Osteoblast (primary cell): ENCODE measurements at regions not wholly inside any gene's neighbourhood (a gene's known extent, or its start where the extent isn't known, plus 50 kb on each side); places are given as distances from the start of the nearest gene placed in this dataset.
"Not testable (repeated sequence)": the region's sequence is repeated elsewhere in the genome, so short reads cannot be mapped to it uniquely, and the experiment has no call there.

Source experiments
- DNase-seq: peaks from one replicate; pipeline ENCODE4 v3.0.0; 2011; ENCODE audit warnings: low spot score, mixed read lengths; ENCODE audit not compliant: insufficient read length; ENCODE audit errors: missing footprints
- H2AFZ ChIP-seq: 2 replicates; pipeline ENCODE4 v1.6.0; 2011; ENCODE audit warnings: mild to moderate bottlenecking, low read length
- H3K27ac ChIP-seq: 2 replicates; pipeline ENCODE4 v1.5.1; 2011; ENCODE audit warnings: mild to moderate bottlenecking, low read depth, low read length, moderate library complexity
- H3K27me3 ChIP-seq: 2 replicates; pipeline ENCODE4 v1.6.0; 2012; ENCODE audit warnings: mild to moderate bottlenecking, control low read depth, inconsistent platforms, low read length, moderate library complexity; ENCODE audit not compliant: insufficient read depth
- H3K36me3 ChIP-seq: 2 replicates; pipeline ENCODE4 v1.5.1; 2011; ENCODE audit warnings: mild to moderate bottlenecking, low read length, control low read depth, moderate library complexity; ENCODE audit not compliant: insufficient read depth
- H3K4me1 ChIP-seq: 2 replicates; pipeline ENCODE4 v1.5.1; 2011; ENCODE audit warnings: mild to moderate bottlenecking, low read length, control low read depth, moderate library complexity; ENCODE audit not compliant: insufficient read depth
- H3K4me2 ChIP-seq: 2 replicates; pipeline ENCODE4 v1.6.0; 2011; ENCODE audit warnings: mild to moderate bottlenecking, low read length; ENCODE audit not compliant: insufficient read depth
- H3K4me3 ChIP-seq: fragments of 200-600 bp; sonication (generic); 3 replicates; pipeline ENCODE4 v1.5.1; 2012; ENCODE audit warnings: mild to moderate bottlenecking, low read length, inconsistent platforms; ENCODE audit not compliant: insufficient read depth
- H3K79me2 ChIP-seq: 2 replicates; pipeline ENCODE4 v1.6.0; 2012; ENCODE audit warnings: mild to moderate bottlenecking, low read length, control low read depth, inconsistent platforms; ENCODE audit not compliant: insufficient read depth
- H3K9me3 ChIP-seq: 2 replicates; pipeline ENCODE4 v1.5.1; 2011; ENCODE audit warnings: low read depth, low read length, control low read depth
- H4K20me1 ChIP-seq: 2 replicates; pipeline ENCODE4 v1.6.0; 2012; ENCODE audit warnings: mild to moderate bottlenecking, low read length, control low read depth; ENCODE audit not compliant: insufficient read depth
- CTCF ChIP-seq: IDR thresholded peaks from 2 replicates; pipeline ENCODE4 v1.5.1; 2011; ENCODE audit warnings: mild to moderate bottlenecking, low read depth, low read length, moderate library complexity; ENCODE audit errors: extremely low read depth

DNA sequence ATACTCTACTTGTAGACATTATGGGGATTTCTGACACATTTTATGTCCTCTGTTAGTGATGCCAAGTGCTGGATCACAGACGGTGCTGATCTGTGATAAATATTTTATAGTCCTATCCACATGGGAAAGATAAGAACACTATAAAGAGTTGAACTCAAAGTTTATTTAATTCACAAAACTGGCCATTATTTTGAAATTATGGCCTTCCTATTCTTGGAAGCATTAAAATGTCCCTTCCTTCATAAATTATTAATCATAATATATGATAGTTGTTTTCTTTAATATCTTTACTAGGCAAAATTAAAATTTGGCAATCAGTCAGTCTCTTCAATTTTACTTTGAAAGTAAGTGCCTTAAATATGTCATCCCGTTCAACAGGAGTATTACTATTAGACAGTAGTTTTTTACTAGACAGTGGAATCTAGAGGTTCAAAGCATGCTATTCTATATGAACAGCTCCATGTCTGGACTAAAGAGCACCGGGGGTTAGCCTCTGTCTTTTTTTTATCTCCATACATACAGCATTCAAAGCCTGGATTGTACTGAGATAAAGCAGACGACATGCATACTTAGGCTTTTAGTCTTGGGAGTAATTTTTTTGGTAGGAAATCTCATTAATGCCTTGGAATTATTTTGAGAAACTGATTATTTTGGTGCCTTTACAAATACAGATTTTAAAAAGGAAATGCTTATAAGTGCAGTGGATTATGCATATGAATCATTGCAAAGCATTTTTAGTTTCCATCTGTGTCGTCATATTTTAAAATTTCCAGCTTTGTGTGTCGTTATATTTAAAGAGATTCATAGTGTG is 306.1 kb upstream of the RGS6 start:
- Histone ChIP-seq H3K36me3 (peaks cover 43% of the 10 kb centered on the region), H3K27ac (peak overlapping the region; percentile 42), H3K4me2 (peak overlapping the region; percentile 31), H2AFZ (no peak overlapping the region), H4K20me1 (no peaks in the 10 kb centered on the region), H3K9me3 (no peaks in the 10 kb centered on the region), H3K79me2 (peaks cover 43% of the 10 kb centered on the region), H3K4me1 (peaks cover 32% of the 10 kb centered on the region), H3K4me3 (no peak overlapping the region), H3K27me3 (no peaks in the 10 kb centered on the region)
- no peak for TF ChIP-seq CTCF
- DNase-seq = peak; percentile 26

DNA sequence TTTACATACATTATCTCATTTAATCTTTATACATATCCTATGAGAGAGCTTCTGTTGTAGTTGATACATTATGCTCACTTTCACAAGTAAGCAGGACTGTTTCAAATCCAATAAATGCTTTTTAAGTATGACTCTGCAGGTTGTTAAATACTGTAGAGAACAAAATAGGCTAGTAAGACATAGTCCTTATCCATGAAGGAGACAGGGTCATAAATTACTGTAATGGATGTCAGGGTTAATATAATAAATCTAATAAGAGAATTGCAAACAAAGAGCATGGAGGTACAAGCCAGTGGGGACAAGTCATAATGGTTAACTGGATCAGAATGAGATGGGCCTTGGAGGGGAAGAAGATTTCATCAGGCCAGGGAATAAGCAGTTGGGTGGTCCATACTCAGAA is 303.8 kb upstream of the RGS6 start:
- Histone ChIP-seq H3K4me2 (no peak overlapping the region), H3K27ac (no peak overlapping the region), H4K20me1 (no peaks in the 10 kb centered on the region), H3K36me3 (peaks cover 46% of the 10 kb centered on the region), H3K79me2 (peaks cover 48% of the 10 kb centered on the region), H3K27me3 (no peaks in the 10 kb centered on the region), H3K9me3 (no peaks in the 10 kb centered on the region), H3K4me1 (peaks cover 18% of the 10 kb centered on the region), H3K4me3 (no peak overlapping the region), H2AFZ (no peak overlapping the region)
- no peak for DNase-seq
- no peak for TF ChIP-seq CTCF

DNA sequence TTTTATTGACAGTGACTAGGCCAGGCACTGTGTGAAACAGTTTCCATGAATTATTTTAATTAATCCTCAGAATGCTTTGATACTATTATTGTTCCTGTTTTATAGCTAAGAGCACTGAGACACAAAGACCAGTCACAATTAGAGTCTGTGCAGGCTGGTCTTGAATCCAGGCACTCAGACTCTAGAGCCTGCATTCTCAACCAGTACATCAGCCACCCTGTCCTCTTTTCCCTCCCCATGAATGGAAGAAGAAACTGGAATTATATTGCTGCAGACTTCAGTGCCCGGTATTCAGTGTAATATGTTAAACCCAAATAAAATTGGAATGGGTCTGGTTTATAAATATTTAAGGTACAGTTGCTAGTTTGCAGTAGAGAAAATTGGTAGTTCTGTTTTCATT is 303.0 kb upstream of the RGS6 start:
- peak overlapping the region; percentile 35 for H3K27ac ChIP-seq
- H3K4me1 ChIP-seq = peaks cover 18% of the 10 kb centered on the region
- H3K9me3 ChIP-seq = no peaks in the 10 kb centered on the region
- peaks cover 44% of the 10 kb centered on the region for H3K79me2 ChIP-seq
- H3K4me2 ChIP-seq = no peak overlapping the region
- H3K27me3 ChIP-seq = no peaks in the 10 kb centered on the region
- H4K20me1 ChIP-seq = no peaks in the 10 kb centered on the region
- no peak overlapping the region for H2AFZ ChIP-seq
- no peak for TF ChIP-seq CTCF
- DNase-seq = no peak
- peaks cover 41% of the 10 kb centered on the region for H3K36me3 ChIP-seq
- H3K4me3 ChIP-seq = no peak overlapping the region

GRCh38 chr14:71629765-71630492 is 302.3 kb upstream of the RGS6 start:
- H4K20me1 ChIP-seq = no peaks in the 10 kb centered on the region
- H3K4me3 ChIP-seq = no peak overlapping the region
- peaks cover 41% of the 10 kb centered on the region for H3K79me2 ChIP-seq
- peak overlapping the region; percentile 25 for H3K4me2 ChIP-seq
- no peaks in the 10 kb centered on the region for H3K9me3 ChIP-seq
- H2AFZ ChIP-seq = no peak overlapping the region
- no peak for TF ChIP-seq CTCF
- H3K27ac ChIP-seq = peak overlapping the region; percentile 44
- DNase-seq = peak; percentile 43
- H3K36me3 ChIP-seq = peaks cover 35% of the 10 kb centered on the region
- H3K27me3 ChIP-seq = no peaks in the 10 kb centered on the region
- peaks cover 18% of the 10 kb centered on the region for H3K4me1 ChIP-seq

- not testable (repeated sequence) for H3K27ac ChIP-seq, H3K4me3 ChIP-seq, H2AFZ ChIP-seq, H3K27me3 ChIP-seq, DNase-seq, H3K4me2 ChIP-seq, H3K9me3 ChIP-seq, H4K20me1 ChIP-seq
- peaks cover 16% of the 10 kb centered on the region for H3K4me1 ChIP-seq
- H3K36me3 ChIP-seq = peaks cover 27% of the 10 kb centered on the region
- H3K79me2 ChIP-seq = peaks cover 38% of the 10 kb centered on the region
Measured at GRCh38 chr14:71631030-71631429, 301.2 kb upstream of the RGS6 start.
